CD4-positive, alpha-beta T cell treated with Interleukin-6 at 100 ng/mL for 8 hours (primary cell): ENCODE measurements at regions not wholly inside any gene's neighbourhood (a gene's known extent, or its start where the extent isn't known, plus 50 kb on each side); places are given as distances from the start of the nearest gene placed in this dataset.
"Not testable (repeated sequence)": the region's sequence is repeated elsewhere in the genome, so short reads cannot be mapped to it uniquely, and the experiment has no call there.

Source experiments
- DNase-seq: peaks from one replicate; pipeline ENCODE4 v3.0.0-alpha.2; 2020; ENCODE audit warnings: mixed read lengths, low spot score

DNA sequence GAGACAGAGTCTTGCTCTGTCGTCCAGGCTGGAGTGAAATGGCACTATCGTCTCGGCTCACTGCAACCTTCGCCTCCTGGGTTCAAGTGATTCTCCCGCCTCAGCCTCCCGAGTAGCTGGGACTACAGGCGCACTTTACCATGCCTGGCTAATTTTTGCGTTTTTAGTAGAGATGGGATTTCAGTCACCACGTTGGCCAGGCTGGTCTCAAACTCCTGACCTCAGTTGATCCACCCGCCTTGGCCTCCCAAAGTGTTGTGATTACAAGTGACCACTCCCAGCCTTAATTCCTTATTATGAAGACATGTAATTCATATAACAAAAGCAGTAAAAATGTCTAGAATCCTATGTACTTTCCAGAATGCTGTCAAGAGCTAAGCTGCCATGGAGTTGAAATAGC lies 434.5 kb upstream of the ZNG1F start:
- not testable (repeated sequence) for DNase-seq

- not testable (repeated sequence) for DNase-seq
Observed at GRCh38 chr9:41619254-41619653, 430.1 kb upstream of the ZNG1F start.

DNA sequence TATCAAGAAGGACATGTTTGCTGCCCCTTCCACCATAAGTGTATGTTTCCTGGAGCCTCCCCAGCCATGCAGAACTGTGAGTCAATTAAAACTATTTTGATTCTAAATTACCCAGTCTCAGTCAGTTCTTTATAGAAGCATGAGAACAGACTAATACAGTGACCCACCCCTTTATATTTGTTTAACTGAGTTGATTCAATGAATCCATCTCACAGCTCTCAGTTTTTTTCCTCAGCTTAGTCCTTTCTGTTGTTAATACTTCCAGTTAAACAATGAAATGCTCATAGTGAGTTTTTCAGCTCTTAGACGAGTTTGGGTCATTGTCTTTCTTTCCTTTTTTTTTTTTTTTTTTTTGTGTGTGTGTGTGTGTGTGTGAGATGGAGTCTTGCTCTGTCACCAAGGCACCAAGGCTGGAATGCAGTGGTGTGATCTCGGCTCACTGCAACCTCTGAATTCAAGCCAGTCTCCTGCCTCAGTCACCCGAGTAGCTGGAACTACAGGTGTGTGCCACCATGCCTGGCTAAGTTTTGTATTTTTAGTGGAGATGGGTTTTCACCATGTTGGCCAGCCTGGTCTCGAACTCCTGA lies 417.9 kb upstream of the ZNG1F start:
- not testable (repeated sequence) for DNase-seq

DNA sequence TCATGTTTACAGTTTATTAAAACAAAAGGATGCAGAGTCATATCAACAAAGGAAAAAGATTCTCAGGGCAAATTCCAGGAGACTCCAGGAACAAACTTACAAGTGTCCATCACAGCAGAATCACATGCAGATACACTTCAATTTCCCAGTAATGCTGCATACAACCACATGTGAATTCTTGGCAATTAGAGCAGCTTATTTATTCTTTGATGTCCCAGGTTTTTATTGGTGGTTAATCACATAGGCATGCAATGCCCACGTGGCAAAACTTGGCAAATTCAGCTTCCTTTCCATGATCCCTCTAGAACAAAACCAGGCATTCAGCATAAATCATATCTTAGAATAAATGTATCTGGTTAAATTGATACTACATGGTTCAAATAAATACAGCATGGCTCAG lies 376.5 kb upstream of the ZNG1F start:
- DNase-seq = not testable (repeated sequence)
